Muscle layer of colon (tissue), 2 donors: ENCODE measurements at regions not wholly inside any gene's neighbourhood (a gene's known extent, or its start where the extent isn't known, plus 50 kb on each side); places are given as distances from the start of the nearest gene placed in this dataset.
"Not testable (repeated sequence)": the region's sequence is repeated elsewhere in the genome, so short reads cannot be mapped to it uniquely, and the experiment has no call there.

Source experiments
- H3K27ac ChIP-seq: one replicate; pipeline ENCODE4 v1.7.0; 2013; ENCODE audit warnings: low read depth, mild to moderate bottlenecking, low read length, moderate library complexity
- H3K27me3 ChIP-seq, 2 donors: one replicate each; pipeline ENCODE4 v1.7.0; 2013; ENCODE audit warnings: low read length in 2 of 2, mild to moderate bottlenecking in 2 of 2; ENCODE audit not compliant: insufficient read depth in 2 of 2, control insufficient read depth in 1 of 2
- H3K36me3 ChIP-seq: one replicate; pipeline ENCODE4 v1.7.0; 2013; ENCODE audit warnings: mild to moderate bottlenecking, low read length; ENCODE audit not compliant: insufficient read depth
- H3K4me1 ChIP-seq: one replicate; pipeline ENCODE4 v1.7.0; 2013; ENCODE audit warnings: mild to moderate bottlenecking, low read length; ENCODE audit not compliant: insufficient read depth
- H3K4me3 ChIP-seq, 2 donors: one replicate each; pipeline ENCODE4 v1.7.0; 2013; ENCODE audit warnings: low read length in 2 of 2, low read depth in 1 of 2, mild to moderate bottlenecking in 1 of 2, moderate library complexity in 1 of 2
- H3K9ac ChIP-seq: one replicate; pipeline ENCODE4 v1.7.0; 2013; ENCODE audit warnings: low read length
- H3K9me3 ChIP-seq: one replicate; pipeline ENCODE4 v1.7.0; 2013; ENCODE audit warnings: mild to moderate bottlenecking, low read length
- donor health status: abdominal sarcoma.
- donor health status: Adenocarcinoma of cecum.

- not testable (repeated sequence) for H3K4me1 ChIP-seq, H3K36me3 ChIP-seq, H3K4me3 ChIP-seq, H3K27ac ChIP-seq, H3K27me3 ChIP-seq, H3K9me3 ChIP-seq, H3K9ac ChIP-seq
These were observed 133.1 kb downstream of the CENPC start for GRCh38 chr4:67412153-67412712.

- H3K36me3 ChIP-seq, result no peaks in the 10 kb centered on the region
- no peak overlapping the region for H3K4me3 ChIP-seq
- no peaks in the 10 kb centered on the region for H3K4me1 ChIP-seq
- no peaks in the 10 kb centered on the region for H3K9me3 ChIP-seq
- no peak overlapping the region for H3K9ac ChIP-seq
- no peak overlapping the region for H3K27ac ChIP-seq
- no peaks in the 10 kb centered on the region for H3K27me3 ChIP-seq
These were observed 142.0 kb downstream of the CENPC start for GRCh38 chr4:67403342-67403741.

GRCh38 chr4:67401902-67402301, 143.4 kb downstream of the CENPC start:
- no peak overlapping the region for H3K27ac ChIP-seq
- no peaks in the 10 kb centered on the region for H3K9me3 ChIP-seq
- no peak overlapping the region for H3K4me3 ChIP-seq
- H3K4me1 ChIP-seq, result no peaks in the 10 kb centered on the region
- H3K27me3 ChIP-seq, result no peaks in the 10 kb centered on the region
- H3K9ac ChIP-seq, result no peak overlapping the region
- no peaks in the 10 kb centered on the region for H3K36me3 ChIP-seq

DNA sequence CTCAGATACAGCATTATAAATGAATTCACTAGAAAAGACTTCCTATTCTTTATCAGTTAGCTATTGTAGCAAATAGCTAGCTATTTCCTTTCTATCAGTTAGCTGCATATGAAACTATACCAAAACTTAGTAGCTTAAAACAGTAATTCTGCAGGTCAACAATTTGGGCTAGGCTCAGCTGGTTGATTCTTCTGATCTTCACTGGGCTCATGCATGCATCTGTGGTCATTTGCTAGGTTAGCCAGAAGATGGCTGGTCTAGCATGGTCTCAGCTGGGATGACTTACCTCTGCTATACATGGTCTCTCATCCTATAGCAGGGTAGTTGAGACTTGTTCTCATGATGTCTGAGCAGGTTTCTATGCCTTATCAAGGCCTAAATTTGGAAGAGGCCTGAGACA, 147.4 kb downstream of the CENPC start:
- Histone ChIP-seq H3K27ac (no peak overlapping the region), H3K4me3 (no peak overlapping the region), H3K9ac (no peak overlapping the region), H3K27me3 (no peaks in the 10 kb centered on the region), H3K4me1 (no peaks in the 10 kb centered on the region), H3K36me3 (no peaks in the 10 kb centered on the region), H3K9me3 (no peaks in the 10 kb centered on the region)

GRCh38 chr4:67397031-67397430, 148.3 kb downstream of the CENPC start:
- no peaks in the 10 kb centered on the region for H3K9me3 ChIP-seq
- H3K36me3 ChIP-seq, result no peaks in the 10 kb centered on the region
- no peak overlapping the region for H3K27ac ChIP-seq
- no peak overlapping the region for H3K4me3 ChIP-seq
- no peak overlapping the region for H3K9ac ChIP-seq
- H3K27me3 ChIP-seq, result no peaks in the 10 kb centered on the region
- H3K4me1 ChIP-seq, result no peaks in the 10 kb centered on the region

DNA sequence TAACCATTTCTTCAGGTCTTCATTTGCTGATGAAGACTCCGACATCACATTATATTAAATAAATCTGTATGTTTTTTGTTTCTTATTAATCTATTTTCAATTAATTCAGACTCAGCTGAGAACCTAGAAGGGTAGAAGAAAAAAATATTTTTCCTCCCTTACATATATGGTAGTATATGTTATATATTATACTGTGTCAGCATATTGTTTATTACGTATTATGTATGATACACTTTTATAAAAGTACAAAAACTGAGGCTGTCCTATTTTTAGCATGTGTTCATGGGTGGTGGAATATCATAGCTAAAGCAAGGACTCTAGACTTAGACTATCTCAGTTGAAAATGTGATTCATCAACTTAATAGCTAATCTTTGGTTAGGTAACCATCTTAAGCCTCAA, 149.3 kb downstream of the CENPC start:
- H3K4me3 ChIP-seq, result no peak overlapping the region
- H3K9ac ChIP-seq, result no peak overlapping the region
- no peak overlapping the region for H3K27ac ChIP-seq

GRCh38 chr4:67394879-67395278, 150.4 kb downstream of the CENPC start:
- H3K27me3 ChIP-seq, result no peaks in the 10 kb centered on the region
- no peak overlapping the region for H3K27ac ChIP-seq
- H3K4me1 ChIP-seq, result no peaks in the 10 kb centered on the region
- H3K9me3 ChIP-seq, result no peaks in the 10 kb centered on the region
- H3K9ac ChIP-seq, result no peak overlapping the region
- H3K36me3 ChIP-seq, result no peaks in the 10 kb centered on the region
- H3K4me3 ChIP-seq, result no peak overlapping the region

More for the DNA sequence above, 149.3 kb downstream of the CENPC start:
- Histone ChIP-seq H3K4me1 (no peaks in the 10 kb centered on the region), H3K9me3 (no peaks in the 10 kb centered on the region), H3K36me3 (no peaks in the 10 kb centered on the region), H3K27me3 (no peaks in the 10 kb centered on the region)

- no peaks in the 10 kb centered on the region for H3K27me3 ChIP-seq
- H3K4me1 ChIP-seq, result no peaks in the 10 kb centered on the region
- no peaks in the 10 kb centered on the region for H3K36me3 ChIP-seq
- no peaks in the 10 kb centered on the region for H3K9me3 ChIP-seq
- H3K4me3 ChIP-seq, result no peak overlapping the region
- no peak overlapping the region for H3K9ac ChIP-seq
- no peak overlapping the region for H3K27ac ChIP-seq
These were observed 151.5 kb downstream of the CENPC start for GRCh38 chr4:67393699-67394281.

- Histone ChIP-seq H3K4me1 (no peaks in the 10 kb centered on the region), H3K9me3 (no peaks in the 10 kb centered on the region), H3K27ac (no peak overlapping the region), H3K9ac (no peak overlapping the region), H3K27me3 (no peaks in the 10 kb centered on the region), H3K4me3 (no peak overlapping the region), H3K36me3 (no peaks in the 10 kb centered on the region)
These were observed 152.3 kb downstream of the CENPC start for GRCh38 chr4:67393007-67393406.

- H3K27me3 ChIP-seq, H3K27ac ChIP-seq, H3K4me3 ChIP-seq, H3K9me3 ChIP-seq, H3K4me1 ChIP-seq, H3K36me3 ChIP-seq, H3K9ac ChIP-seq: not testable (repeated sequence)
These were observed 163.9 kb downstream of the CENPC start for GRCh38 chr4:67381406-67381804.

DNA sequence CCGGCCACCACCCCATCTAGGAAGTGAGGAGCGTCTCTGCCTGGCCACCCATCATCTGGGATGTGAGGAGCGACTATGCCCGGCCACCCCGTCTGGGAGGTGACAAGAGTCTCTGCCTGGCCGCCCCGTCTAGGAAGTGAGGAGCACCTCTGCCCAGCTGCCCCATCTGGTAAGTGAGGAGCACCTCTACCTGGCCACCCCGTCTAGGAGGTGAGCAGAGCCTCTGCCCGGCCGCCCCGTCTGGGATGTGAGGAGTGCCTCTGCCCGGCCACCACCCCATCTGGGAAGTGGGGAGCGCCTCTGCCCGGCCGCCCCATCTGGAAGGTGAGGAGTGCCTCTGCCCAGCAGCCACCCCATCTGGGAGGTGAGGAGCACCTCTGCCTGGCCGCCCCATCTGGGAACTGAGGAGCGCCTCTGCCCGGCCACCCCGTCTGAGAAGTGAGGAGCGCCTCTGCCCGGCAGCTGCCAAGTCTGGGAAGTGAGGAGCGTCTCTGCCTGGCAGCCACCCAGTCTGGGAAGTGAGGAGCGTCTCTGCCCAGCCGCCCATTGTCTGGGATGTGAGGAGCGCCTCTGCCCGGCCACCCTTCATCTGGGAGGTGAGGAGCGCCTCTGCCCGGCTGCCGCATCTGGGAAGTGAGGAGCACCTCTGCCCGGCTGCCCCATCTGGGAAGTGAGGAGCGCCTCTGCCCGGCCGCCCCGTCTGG, 164.4 kb downstream of the CENPC start:
- not testable (repeated sequence) for H3K9ac ChIP-seq, H3K27me3 ChIP-seq, H3K4me1 ChIP-seq, H3K4me3 ChIP-seq, H3K36me3 ChIP-seq, H3K9me3 ChIP-seq, H3K27ac ChIP-seq

DNA sequence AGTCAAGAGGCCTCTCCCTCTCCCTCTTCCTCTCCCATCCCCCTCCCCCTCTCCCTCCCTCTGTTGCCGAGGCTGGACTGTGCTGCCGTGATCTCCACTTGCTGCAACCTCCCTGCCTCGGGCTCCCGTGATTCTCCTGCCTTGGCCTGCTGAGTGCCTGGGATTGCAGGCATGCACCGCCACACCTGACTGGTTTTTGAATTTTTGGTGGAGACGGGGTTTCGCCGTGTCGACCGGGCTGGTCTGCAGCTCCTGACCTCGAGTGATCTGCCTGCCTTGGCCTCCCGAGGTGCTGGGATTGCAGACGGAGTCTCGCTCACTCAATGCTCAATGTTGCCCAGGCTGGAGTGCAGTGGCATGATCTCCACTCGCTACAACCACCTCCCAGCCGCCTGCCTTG, 165.1 kb downstream of the CENPC start:
- no peak overlapping the region for H3K27ac ChIP-seq
- no peak overlapping the region for H3K4me3 ChIP-seq
- H3K36me3 ChIP-seq, result no peaks in the 10 kb centered on the region
- H3K9ac ChIP-seq, result no peak overlapping the region
- H3K9me3 ChIP-seq, result no peaks in the 10 kb centered on the region
- H3K27me3 ChIP-seq, result no peaks in the 10 kb centered on the region
- no peaks in the 10 kb centered on the region for H3K4me1 ChIP-seq
